GM21737 (cell line): ENCODE measurements at regions not wholly inside any gene's neighbourhood (a gene's known extent, or its start where the extent isn't known, plus 50 kb on each side); places are given as distances from the start of the nearest gene placed in this dataset.
"Not testable (repeated sequence)": the region's sequence is repeated elsewhere in the genome, so short reads cannot be mapped to it uniquely, and the experiment has no call there.

Experiments
- ATAC-seq: cut with Tn5 transposase; IDR thresholded peaks from one replicate; pipeline ENCODE4 v1.9.1; 2021; ENCODE audit warnings: mild to moderate bottlenecking, moderate library complexity; ENCODE audit not compliant: unreplicated experiment

DNA sequence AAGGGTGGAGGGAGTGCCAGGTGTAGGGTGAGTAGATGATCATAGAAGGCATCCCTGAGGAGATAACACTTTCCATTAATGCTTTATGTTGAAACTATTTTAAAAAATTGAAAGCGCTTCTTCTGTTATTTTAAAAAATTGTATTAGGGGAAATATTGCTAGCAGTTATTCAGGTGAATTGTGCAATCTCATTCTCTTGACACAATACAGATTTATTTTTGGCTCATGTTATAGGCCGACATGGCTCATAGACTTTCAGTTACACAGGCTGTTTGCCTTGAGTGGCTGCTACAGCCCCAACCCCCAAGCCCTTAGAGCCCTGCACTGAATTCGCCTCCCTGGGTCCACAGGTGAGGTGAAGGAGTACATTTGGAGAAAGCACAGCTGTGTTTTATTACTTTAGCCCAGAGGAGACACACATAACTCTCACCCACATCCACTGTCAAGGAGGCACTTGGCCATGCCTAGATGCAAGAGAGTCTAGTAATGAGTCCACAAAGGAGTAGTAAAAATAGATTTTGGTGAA lies 228.2 kb downstream of the RFPL4B start:
- no peak for ATAC-seq

DNA sequence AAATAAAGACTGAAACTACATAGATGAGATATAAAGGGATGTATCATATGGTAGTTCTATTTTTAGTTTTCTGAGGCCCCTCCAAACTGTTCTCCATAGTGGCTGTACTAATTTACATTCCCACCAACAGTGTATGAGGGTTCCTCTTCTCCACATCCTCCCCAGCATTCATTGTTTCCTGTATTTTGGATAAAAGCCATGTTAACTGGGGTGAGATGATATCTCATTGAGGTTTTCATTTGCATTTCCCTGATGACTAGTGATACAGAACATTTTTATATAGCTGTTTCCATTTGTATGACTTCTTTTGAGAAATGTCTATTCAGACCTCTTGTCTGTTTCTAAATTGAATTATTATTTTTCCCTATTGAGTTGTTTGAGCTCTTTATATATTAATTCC lies 229.3 kb downstream of the RFPL4B start:
- ATAC-seq: no peak

DNA sequence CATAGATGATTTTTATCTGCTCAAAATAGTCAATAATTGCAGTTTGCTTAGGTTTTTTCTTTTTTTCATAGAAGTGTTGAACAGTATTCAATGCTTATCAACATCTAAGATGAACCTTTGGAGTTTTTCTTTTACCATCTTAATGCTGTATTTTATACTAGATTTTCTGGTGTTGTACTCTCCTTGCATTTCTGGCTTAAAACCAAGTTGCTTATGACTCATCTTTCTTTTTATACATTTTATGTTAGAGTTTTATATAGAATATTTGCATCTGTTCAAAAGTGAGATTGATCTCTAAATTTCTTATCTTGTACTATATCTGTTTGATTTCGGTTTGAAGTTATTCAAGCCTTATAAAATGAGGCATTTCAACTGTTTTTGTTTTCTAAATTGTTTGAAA lies 232.5 kb downstream of the RFPL4B start:
- no peak for ATAC-seq

DNA sequence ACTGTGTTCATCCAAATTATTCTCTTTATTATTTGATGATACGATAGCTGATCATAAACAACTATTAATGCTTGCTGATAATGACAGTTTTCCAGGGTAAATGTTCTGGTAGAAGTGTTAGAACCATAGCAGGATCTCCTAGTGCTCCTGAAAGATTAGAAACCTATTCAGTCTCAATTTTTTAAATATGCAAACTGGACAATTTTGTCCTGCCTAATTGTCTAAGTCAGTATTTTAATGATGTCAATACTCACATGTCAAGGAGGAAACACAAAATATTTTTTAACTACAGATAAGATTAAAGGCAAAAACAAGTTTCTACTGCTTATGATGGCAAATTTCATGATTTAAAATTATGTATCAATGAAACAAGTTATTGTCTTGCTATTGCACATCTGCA lies 233.9 kb downstream of the RFPL4B start:
- no peak for ATAC-seq

DNA sequence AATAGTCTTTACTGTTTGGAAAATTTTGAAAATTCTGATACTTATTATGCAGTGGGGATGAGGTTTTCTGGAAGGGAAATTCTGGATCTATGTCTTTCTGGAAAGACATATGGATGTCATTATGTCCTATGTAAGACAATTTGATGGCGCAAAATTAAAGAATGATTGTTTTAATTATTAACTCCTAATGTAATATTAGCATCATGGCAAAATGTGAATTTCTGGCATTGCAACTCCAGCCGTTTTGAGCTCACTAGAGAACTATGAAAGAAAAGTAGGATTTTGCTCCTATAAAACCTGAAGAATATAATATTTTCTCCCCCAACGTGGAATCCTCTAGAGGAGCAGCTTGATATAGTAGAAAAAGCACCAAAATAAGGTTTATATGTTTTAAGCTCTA lies 243.2 kb downstream of the RFPL4B start:
- no peak for ATAC-seq

DNA sequence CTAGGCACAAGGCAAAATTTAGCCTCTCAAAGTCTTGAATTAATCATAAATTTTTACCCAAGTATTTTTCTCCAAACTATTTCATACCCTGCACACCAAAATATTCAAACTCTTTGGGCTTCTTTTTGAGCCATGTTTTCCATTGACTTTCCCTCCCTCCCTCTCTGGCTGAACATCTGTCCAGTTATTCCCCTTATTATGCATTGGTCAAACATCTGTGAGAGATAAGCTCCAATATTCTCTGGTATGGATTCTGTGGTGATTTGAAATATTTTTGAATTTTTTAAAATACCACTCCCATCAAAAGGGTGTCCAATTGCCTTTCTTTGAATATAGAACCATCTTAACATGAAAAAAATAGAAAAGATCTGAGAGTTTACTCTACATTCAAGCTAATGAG lies 244.2 kb downstream of the RFPL4B start:
- no peak for ATAC-seq

DNA sequence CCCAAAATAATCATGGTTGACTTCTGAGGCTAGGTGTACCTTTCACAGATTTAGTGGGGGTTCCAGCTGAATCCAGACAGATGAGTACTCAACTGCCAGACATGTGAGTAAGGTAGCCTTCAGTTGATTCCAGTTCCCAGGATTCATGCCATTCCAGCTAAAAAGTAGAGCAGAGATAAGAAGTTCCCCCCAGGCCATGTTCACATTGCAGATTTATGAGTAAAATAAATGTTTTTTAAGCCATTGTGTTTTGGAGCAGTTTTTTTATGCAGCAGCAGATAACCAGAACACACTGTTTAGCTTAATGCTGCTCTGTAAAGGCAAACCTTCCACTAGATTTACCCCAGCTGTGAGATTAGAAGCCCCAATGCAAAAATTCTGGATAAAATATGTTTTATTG lies 245.0 kb downstream of the RFPL4B start:
- no peak for ATAC-seq

DNA sequence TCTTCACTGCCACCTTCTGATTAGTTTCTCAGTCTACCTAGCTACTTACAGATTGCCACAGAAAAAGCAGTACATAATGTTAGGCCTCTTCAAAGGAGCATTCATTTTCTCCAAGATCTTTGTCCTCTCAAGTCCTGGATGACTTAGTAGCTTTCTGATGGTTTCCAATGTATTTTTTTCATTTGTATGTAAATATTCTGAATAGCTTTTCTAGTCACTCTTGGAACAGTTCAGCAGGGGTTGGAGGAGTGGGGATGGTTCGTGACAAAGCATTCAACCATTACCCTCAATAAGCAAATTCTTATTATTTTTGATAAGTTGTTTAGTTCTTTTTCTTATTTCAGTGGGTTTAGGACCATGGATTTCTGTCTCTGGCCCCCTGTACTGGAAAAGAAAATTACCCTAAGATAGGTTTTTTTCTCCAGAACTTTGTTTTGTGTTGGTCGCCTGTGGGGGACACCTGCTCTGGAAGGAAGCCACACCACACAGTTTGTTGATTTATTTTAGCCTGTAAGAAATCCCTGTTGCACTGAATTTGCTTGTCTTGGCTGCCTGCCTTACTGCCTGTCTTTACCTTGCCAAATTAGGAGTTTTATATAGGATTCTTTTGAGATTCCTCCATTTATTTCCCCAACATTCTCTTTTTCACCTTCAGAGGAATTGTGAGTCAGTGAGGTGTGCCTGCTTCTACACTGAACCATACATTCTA lies 247.9 kb downstream of the RFPL4B start:
- no peak for ATAC-seq

DNA sequence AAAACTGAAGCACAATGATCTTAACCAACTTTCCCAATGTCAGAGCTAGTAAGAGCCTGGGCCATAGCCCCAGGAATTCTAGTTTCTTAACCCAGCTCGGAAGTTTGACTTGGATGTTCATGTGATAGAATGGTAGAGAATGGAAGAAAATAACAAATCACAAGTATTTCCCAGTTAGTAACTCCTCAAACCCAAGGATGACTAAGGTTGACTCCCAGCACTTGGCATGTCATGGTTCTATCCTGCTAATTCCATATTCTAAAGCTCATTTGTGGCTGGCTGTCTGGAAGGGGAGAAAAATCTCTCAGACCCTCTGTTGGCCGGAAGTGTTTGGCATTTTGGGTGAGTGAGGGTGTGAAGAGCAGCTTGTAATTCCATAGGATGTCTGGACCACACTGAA lies 248.7 kb downstream of the RFPL4B start:
- no peak for ATAC-seq

DNA sequence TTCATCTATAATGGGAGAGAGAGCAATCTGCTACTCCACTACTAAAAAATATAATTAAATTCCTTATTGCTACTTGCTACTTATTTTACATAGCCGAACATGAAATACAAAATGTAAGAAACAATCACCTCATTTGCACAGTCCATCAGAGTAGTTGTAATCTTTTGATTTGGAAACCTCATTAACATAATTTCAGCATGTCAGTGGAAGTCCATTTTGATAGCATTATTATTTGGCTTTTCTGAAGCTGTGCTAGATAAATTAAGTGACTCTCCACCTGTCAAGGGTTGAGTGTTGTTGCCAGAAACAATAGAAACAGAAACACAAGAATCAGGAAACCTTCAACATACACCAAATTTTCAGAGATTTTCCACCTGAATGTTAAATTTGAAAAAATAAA lies 250.0 kb downstream of the RFPL4B start:
- ATAC-seq: no peak

DNA sequence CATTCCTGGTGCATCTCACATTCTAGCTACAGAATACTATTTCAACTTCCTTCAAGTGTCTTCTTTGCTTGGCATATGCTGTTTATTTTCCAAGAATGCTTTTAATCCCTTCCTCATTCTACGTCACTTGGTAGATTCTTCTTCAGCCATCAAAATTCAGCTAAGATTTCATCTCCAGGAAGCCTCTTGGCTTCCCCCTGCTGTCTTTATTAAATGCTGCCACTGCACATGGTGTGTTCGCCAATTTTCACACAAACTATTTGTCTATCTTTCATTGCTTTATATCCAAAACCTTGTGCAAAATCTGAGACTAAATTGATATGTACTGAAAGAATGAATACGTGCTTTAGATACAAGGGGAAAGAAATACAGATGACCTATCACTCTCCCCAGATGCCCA lies 253.0 kb downstream of the RFPL4B start:
- ATAC-seq: no peak

DNA sequence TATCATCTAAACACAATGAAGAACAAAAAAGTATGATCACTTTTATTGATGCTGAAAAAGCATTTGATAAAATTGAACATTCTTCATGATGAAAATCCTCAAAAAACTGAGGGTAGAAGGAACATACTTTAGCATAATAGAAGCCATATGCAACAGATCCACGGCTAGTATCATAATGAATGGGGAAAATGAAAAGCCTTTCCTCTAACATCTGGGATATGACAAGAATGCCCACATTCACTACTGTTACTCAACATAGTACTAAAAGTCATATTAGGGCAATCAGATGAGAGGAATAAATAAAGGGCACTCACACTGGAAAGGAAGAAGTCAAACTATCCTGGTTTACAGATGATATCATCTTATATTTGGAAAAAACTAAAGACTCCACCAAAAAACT lies 256.6 kb downstream of the RFPL4B start:
- ATAC-seq: no peak

DNA sequence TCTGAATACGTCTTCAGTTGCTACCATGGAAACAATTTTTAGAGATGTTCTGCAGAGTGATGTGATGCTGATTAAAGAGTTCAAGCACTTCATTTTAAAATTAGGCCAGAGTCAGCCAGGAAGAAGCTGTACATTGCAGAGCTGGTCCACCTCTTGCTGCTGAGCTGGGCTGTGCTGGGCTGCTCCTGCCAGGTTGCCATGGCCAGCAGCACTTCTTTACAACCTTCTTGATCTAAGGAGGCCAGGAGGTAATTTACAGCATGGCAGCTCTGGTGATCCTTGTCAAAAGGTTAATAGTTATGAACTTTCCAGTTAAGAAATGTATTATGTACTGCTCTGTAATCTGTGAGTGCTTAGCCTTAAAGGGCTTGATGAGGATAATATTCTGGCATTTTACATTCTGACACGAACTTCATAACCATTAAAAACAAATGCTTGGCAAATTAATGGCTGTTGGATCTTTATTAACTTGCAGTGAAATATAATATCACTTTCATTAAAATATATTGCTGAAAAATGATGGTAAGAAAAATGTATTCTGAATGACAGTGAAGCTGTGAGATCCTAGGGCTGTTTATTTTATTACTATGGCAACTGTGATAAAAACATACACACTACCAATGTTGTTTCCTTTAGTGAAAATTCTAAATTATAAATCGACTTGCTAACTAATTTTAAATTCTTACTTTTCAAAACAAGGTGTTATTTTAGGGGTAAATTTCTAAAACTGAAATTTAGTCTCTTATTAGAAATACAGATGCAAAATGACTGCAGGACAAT lies 259.7 kb downstream of the RFPL4B start:
- no peak for ATAC-seq

DNA sequence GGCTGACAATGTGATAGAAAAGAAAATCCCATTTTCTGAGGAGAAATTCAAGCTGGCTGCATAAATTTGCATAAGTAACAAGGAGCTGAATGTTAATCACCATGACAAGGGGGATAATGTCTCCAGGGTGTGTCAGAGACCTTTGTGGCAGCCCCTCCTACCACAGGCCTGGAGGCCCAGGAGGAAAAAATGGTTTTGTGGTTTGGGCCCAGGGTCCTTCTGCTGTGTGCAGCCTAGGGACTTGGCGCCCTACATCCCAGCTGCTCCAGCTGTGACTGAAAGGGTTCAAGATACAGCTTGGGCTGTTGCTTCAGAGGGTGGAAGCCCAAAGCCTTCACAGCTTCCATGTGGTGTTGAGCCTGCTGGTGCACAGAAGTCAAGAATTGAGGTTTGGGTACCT lies 261.8 kb downstream of the RFPL4B start:
- not testable (repeated sequence) for ATAC-seq

DNA sequence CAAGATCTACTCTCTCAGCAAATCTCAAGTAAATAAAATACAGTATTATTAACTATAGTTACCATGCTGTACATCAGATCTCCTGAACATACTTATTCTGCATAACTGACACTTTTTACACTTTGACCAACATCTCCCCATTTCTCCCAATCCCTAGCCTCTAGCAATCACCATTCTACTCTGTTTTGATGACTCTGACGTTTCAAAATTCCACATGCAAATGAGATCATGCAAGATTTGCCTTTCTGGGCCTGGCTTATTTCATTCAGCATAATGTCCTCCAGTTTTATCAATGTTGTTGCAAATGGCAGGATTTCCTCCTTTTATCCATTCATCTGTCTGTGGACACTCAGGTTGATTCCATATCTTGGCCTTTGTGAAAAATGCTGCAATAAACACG lies 266.3 kb downstream of the RFPL4B start:
- ATAC-seq: no peak

DNA sequence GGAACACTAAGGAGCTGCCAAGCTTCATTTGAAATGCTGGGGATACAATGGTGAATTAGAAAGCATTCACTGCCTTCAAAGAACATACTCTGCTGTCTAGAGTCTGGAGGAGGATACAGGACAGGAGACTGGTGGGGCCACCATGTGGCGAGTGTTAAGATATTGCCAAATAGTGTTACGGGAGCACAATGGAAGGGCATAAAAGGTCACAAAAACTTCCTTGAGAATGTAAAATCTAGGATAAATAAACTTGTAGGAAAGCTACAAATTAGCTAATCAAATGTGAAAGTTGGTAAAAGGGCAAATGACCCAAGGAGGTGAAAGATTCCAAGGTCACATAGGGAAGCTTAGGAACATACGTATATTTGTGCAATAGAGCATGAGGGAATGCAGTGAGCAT lies 271.7 kb downstream of the RFPL4B start:
- ATAC-seq: no peak

DNA sequence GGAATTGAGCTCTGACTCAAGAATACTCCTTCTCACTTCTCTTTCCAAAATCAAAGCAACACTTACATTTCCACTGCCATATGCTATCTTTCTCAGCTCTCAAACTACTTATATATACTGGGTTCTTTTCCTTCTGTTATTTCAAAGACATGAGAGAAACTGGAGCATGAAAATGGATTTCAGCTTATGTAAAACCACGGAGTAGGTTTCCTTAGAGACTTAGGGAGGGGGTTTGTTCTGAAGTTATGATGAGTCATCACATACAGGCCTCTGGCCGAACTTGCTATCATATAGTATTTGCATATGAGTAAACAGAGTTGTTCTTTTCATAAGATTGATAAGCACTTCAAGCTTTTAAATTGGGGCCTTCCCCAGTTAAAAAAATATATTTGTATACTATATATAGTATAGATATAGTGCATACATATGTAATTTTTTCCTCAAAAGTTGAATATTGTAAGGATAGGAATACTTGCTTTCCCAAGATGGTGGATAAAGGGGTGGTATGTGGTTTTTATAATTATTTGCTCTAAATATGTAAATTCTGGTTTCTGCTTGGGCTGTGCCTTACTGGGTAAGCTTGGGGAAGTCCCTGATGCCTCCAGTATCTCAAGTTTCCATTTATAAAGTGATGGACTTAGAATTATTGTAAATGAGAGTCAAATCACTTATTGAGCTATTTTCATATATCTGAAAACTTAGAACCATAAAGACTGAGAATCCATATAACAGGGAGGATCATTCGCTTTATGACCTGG lies 273.9 kb downstream of the RFPL4B start:
- no peak for ATAC-seq

DNA sequence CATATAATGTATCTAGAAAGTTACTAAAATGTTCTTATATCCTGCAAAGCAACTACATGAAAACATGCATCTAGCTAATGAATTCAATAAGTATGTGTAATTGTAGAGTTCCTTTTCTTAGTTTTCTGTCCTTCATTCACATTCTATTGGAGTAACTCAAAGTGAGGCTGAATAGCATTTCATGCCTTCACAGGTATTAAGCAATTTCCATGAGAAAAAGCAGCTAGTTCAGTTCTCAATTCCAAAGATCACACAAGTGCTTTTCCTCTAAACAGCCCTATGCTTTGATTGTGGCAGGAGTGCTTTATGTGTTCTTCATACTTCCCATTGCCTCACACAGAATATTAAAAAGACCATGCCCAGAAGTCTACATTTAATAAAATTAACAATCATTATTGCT lies 274.9 kb downstream of the RFPL4B start:
- no peak for ATAC-seq

DNA sequence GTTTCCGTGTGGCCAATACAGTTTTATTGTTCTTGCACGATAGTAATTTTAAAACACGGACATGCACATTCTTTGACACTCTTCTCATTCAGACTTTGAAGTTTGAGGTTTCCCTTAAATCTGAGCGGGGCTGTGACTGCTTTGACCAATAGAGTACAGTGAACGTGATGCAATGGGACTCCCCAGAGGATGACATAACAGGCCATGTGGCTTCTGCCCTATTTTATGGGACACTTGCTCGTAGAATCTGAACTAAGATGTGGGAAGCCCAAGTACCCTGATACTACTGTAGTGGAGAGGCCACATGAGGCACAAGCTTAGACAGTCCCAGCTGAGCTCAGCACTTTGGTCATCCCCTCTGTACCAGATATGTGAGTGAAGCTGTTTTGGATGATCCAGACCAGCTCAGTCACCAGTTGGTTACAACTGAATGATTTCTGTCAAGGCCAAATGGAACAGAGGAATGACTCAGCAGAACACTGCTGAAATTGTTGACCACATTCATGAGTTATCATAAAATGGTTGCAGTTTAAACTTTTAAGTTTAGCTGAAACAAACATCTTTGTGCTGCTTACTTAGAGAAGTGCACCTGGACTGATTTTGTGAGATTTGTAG lies 279.4 kb downstream of the RFPL4B start:
- no peak for ATAC-seq

DNA sequence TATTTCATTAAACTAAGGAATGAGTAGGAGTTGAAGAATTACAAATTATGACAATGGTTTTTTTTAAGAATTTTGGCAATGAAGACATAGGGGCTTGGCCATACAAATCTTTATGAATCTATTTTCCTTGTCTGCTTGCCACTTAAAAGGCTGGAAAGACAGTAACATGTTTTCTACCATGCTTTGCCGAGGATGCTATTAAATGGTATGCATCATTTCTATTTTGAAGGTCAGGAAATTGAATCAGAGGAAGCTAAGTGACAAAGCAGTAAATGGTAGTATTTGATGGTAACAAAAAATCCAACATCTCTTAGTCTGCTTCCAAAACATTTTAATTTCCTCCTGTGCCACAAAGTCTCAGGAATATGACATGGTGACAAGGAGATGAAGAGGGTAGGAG lies 287.2 kb downstream of the RFPL4B start:
- no peak for ATAC-seq

DNA sequence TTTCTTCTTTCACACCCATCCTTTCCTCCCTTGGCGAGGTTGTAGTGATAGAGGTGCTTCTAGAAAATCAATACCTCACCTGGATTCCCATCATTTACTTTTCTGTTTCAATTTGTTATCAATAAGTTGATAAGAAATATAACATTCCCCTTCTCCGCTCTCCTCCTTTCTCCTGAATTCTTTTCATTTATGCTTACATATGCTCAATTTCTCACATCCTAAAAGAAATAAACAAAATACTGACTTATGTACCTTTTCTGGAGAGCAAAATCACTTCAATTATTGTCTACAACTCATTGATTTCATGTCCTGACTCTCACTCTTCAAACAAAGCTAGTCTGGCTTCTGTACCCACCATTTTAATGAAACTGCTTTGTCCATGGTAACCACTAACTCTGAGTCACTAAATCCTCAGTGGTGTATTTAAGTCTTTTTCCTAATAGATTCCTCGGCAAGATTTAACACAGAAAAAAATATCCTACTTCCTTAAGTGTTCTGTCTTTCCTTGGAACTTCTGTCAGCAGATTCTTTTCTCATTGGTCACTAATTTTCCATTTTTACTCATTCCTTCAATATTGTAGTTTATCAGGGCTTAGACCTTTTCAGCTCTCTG lies 289.6 kb downstream of the RFPL4B start:
- no peak for ATAC-seq
